Endodermal cell (in vitro differentiated cells): ENCODE measurements at regions not wholly inside any gene's neighbourhood (a gene's known extent, or its start where the extent isn't known, plus 50 kb on each side); places are given as distances from the start of the nearest gene placed in this dataset.
A peak's percentile ranks its signal among the peaks of the same experiment; 100 is the strongest.

Experiments used
- DNase-seq: peaks from one replicate; pipeline ENCODE4 v3.0.0-alpha.2; 2017
- H3K27ac ChIP-seq: 2 replicates; pipeline ENCODE4 v1.5.1; 2013; ENCODE audit warnings: mild to moderate bottlenecking, low read depth, low read length, moderate library complexity
- H3K27me3 ChIP-seq: 2 replicates; pipeline ENCODE4 v1.6.1; 2013; ENCODE audit warnings: mild to moderate bottlenecking, low read length, moderate library complexity; ENCODE audit not compliant: insufficient read depth, control insufficient read depth, poor library complexity, severe bottlenecking
- H3K36me3 ChIP-seq: 2 replicates; pipeline ENCODE4 v1.7.0; 2013; ENCODE audit warnings: mild to moderate bottlenecking, low read length, moderate library complexity; ENCODE audit not compliant: control insufficient read depth, insufficient read depth
- H3K4me1 ChIP-seq: one replicate; pipeline ENCODE4 v1.7.0; 2013; ENCODE audit warnings: low read length; ENCODE audit not compliant: control insufficient read depth, insufficient read depth
- H3K4me3 ChIP-seq: 2 replicates; pipeline ENCODE4 v1.5.1; 2013; ENCODE audit warnings: mild to moderate bottlenecking, low read length, moderate library complexity
- H3K9ac ChIP-seq: 2 replicates; pipeline ENCODE4 v1.6.1; 2013; ENCODE audit warnings: mild to moderate bottlenecking, low read length, moderate library complexity; ENCODE audit not compliant: poor library complexity, severe bottlenecking; ENCODE audit errors: extremely low read depth
- H3K9me3 ChIP-seq: 2 replicates; pipeline ENCODE4 v1.6.1; 2013; ENCODE audit warnings: mild to moderate bottlenecking, low read length, moderate library complexity; ENCODE audit not compliant: control insufficient read depth
- H3K27ac Mint-ChIP-seq: 2 replicates; pipeline ENCODE4 v1.8.0; 2020; ENCODE audit warnings: mixed read lengths
- H3K27me3 Mint-ChIP-seq: 2 replicates; pipeline ENCODE4 v1.8.0; 2021; ENCODE audit warnings: mild to moderate bottlenecking, mixed read lengths; ENCODE audit not compliant: insufficient read depth
- H3K36me3 Mint-ChIP-seq: 2 replicates; pipeline ENCODE4 v1.8.0; 2020; ENCODE audit warnings: low read depth, mixed read lengths
- H3K4me1 Mint-ChIP-seq: 2 replicates; pipeline ENCODE4 v1.8.0; 2020; ENCODE audit warnings: mixed read lengths
- H3K4me3 Mint-ChIP-seq: 2 replicates; pipeline ENCODE4 v1.8.0; 2020; ENCODE audit warnings: mild to moderate bottlenecking, moderate library complexity, mixed read lengths
- H3K9me3 Mint-ChIP-seq: 2 replicates; pipeline ENCODE4 v1.8.0; 2020; ENCODE audit warnings: mild to moderate bottlenecking, mixed read lengths
- WGBS, 2 experiments: methylation state at CpG; one replicate each; pipeline versions ENCODE4 v1.1.5 to v1.1.7; 2013; ENCODE audit warnings: missing lambda C conversion rate in 2 of 2, mixed read lengths in 1 of 2; ENCODE audit not compliant: insufficient coverage in 1 of 2, insufficient read length in 1 of 2; 5-methylcytosine and 5-hydroxymethylcytosine counted together
- TF ChIP-seq, protein P1 (sequence below): fragments of 200-600 bp; sonication (generic); conservative IDR thresholded peaks from 2 replicates; pipeline ENCODE4 v1.5.0; 2021; ENCODE audit warnings: antibody characterized with exemption, mild to moderate bottlenecking

DNA sequence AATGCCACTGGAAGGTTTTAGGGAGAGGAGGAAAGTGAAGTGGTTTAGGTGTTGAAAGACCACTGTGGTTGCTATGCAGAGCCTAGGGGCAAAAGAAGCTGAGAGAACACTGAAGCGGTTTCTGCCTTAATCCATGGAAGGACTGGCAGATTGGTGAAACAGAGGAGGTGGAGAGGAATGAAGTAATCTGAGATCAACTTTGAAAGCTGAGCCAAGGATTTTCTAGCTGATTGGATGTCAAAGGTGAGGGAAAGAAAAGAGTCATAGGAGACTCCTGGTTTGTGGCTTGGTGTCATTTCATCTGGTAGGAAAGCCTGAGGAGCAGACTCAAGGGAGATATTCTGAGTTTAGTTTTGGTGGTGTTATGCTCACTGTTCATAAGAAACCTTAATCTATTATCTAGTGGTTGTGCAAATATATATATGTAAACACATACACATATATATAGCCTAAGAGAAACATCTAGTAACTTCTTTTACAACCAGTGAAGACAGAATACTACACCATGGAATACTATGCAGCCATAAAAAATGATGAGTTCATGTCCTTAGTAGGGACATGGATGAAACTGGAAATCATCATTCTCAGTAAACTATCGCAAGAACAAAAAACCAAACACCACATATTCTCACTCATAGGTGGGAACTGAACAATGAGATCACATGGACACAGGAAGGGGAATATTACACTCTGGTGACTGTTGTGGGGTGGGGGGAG, 134.1 kb upstream of the CREB1 start:
- no peak for DNase-seq

GRCh38 chr2:207397917-207398655, 131.7 kb upstream of the CREB1 start:
- no peaks in the 10 kb centered on the region for H3K27me3 ChIP-seq
- H3K4me3 Mint-ChIP-seq: no peak overlapping the region
- no peaks in the 10 kb centered on the region for H3K36me3 ChIP-seq
- H3K27ac Mint-ChIP-seq: no peak overlapping the region
- peak overlapping the region; percentile 8 for H3K27ac ChIP-seq
- peaks cover 4% of the 10 kb centered on the region for H3K9me3 Mint-ChIP-seq
- H3K4me1 Mint-ChIP-seq: peaks cover 21% of the 10 kb centered on the region
- TF ChIP-seq, protein P1, sequence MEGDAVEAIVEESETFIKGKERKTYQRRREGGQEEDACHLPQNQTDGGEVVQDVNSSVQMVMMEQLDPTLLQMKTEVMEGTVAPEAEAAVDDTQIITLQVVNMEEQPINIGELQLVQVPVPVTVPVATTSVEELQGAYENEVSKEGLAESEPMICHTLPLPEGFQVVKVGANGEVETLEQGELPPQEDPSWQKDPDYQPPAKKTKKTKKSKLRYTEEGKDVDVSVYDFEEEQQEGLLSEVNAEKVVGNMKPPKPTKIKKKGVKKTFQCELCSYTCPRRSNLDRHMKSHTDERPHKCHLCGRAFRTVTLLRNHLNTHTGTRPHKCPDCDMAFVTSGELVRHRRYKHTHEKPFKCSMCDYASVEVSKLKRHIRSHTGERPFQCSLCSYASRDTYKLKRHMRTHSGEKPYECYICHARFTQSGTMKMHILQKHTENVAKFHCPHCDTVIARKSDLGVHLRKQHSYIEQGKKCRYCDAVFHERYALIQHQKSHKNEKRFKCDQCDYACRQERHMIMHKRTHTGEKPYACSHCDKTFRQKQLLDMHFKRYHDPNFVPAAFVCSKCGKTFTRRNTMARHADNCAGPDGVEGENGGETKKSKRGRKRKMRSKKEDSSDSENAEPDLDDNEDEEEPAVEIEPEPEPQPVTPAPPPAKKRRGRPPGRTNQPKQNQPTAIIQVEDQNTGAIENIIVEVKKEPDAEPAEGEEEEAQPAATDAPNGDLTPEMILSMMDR: no peak
- no peaks in the 10 kb centered on the region for H3K36me3 Mint-ChIP-seq
- 46 to 88% methylated on average over 6 to 8 of the region's 9 CpGs for WGBS, 2 experiments
- peaks cover 8% of the 10 kb centered on the region for H3K9me3 ChIP-seq
- H3K9ac ChIP-seq: no peak overlapping the region
- no peak for DNase-seq
- no peaks in the 10 kb centered on the region for H3K4me1 ChIP-seq
- H3K27me3 Mint-ChIP-seq: no peaks in the 10 kb centered on the region
- H3K4me3 ChIP-seq: no peak overlapping the region

More for the DNA sequence above, 134.1 kb upstream of the CREB1 start:
- Histone ChIP-seq H3K4me3 (no peak overlapping the region), H3K27me3 (no peaks in the 10 kb centered on the region), H3K4me1 (no peaks in the 10 kb centered on the region), H3K27ac (no peak overlapping the region), H3K9me3 (no peaks in the 10 kb centered on the region), H3K36me3 (no peaks in the 10 kb centered on the region), H3K9ac (no peak overlapping the region)
- no peaks in the 10 kb centered on the region for H3K27me3 Mint-ChIP-seq
- H3K4me3 Mint-ChIP-seq: no peak overlapping the region
- no peak overlapping the region for H3K27ac Mint-ChIP-seq
- WGBS, 2 experiments: 94 to 100% methylated on average over 1 of the region's 2 CpGs
- TF ChIP-seq, protein P1: no peak
- H3K9me3 Mint-ChIP-seq: peaks cover 8% of the 10 kb centered on the region
- H3K36me3 Mint-ChIP-seq: no peaks in the 10 kb centered on the region
- H3K4me1 Mint-ChIP-seq: peaks cover 17% of the 10 kb centered on the region

DNA sequence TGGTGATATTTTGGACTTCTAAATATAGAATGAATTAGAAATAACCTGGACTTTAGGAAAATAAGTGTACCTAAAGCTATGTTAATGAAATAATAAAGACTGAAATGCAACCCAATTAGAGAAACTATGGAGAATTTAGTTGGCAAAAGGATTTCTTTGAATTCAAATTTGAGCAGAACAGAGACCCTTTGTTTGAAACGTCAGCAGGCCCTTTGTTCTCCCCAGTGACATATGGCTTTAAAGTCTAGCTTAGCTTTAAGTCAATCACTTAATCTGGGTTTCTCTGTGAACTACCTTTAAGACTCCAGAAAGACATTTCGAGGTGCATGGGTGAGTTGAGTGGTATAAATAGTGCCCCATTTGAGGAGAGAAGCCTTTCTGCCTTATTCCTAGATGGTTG, 130.5 kb upstream of the CREB1 start:
- TF ChIP-seq, protein P1: no peak
- Mint-ChIP-seq H3K4me1 (peaks cover 24% of the 10 kb centered on the region), H3K27me3 (no peaks in the 10 kb centered on the region), H3K27ac (no peak overlapping the region), H3K9me3 (peaks cover 4% of the 10 kb centered on the region), H3K4me3 (no peak overlapping the region), H3K36me3 (peaks cover 5% of the 10 kb centered on the region)
- Histone ChIP-seq H3K4me1 (no peaks in the 10 kb centered on the region), H3K4me3 (no peak overlapping the region), H3K27ac (peak overlapping the region; percentile 16), H3K27me3 (no peaks in the 10 kb centered on the region), H3K36me3 (no peaks in the 10 kb centered on the region), H3K9ac (no peak overlapping the region), H3K9me3 (peaks cover 8% of the 10 kb centered on the region)
- 38 to 73% methylated on average over 1 to 2 of the region's 2 CpGs for WGBS, 2 experiments
- no peak for DNase-seq
